ENCODE measurements at regions not wholly inside any gene's neighbourhood (a gene's known extent, or its start where the extent isn't known, plus 50 kb on each side); places are given as distances from the start of the nearest gene placed in this dataset.

DNA sequence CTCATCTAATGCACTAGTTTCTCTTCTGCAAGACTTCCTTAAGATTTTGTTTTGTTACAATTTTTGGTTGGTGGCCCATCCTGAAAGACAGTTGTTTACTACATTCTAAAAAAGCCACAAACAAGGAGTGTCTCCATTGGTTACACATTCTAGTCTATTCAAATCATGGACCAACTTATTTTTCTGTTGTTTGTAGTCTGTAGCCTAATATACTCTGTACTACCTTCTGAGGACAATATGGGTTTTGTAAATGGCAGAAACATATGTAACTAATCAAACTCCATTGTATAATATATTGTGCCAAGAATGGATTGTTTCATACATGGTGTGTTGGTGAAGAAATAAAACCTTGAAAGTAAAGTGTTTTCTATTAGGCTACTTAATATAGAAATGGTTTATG, 79.5 kb upstream of the DHX40 start (continued):
- TF ChIP-seq, protein P1, sequence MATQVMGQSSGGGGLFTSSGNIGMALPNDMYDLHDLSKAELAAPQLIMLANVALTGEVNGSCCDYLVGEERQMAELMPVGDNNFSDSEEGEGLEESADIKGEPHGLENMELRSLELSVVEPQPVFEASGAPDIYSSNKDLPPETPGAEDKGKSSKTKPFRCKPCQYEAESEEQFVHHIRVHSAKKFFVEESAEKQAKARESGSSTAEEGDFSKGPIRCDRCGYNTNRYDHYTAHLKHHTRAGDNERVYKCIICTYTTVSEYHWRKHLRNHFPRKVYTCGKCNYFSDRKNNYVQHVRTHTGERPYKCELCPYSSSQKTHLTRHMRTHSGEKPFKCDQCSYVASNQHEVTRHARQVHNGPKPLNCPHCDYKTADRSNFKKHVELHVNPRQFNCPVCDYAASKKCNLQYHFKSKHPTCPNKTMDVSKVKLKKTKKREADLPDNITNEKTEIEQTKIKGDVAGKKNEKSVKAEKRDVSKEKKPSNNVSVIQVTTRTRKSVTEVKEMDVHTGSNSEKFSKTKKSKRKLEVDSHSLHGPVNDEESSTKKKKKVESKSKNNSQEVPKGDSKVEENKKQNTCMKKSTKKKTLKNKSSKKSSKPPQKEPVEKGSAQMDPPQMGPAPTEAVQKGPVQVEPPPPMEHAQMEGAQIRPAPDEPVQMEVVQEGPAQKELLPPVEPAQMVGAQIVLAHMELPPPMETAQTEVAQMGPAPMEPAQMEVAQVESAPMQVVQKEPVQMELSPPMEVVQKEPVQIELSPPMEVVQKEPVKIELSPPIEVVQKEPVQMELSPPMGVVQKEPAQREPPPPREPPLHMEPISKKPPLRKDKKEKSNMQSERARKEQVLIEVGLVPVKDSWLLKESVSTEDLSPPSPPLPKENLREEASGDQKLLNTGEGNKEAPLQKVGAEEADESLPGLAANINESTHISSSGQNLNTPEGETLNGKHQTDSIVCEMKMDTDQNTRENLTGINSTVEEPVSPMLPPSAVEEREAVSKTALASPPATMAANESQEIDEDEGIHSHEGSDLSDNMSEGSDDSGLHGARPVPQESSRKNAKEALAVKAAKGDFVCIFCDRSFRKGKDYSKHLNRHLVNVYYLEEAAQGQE (IDR thresholded peaks at IDR 0.05; ENCODE audit: unreplicated experiment): no peak
- no peak for TF ChIP-seq EZH2phosphoT487 (IDR thresholded peaks at IDR 0.05; ENCODE audit: unreplicated experiment)

DNA sequence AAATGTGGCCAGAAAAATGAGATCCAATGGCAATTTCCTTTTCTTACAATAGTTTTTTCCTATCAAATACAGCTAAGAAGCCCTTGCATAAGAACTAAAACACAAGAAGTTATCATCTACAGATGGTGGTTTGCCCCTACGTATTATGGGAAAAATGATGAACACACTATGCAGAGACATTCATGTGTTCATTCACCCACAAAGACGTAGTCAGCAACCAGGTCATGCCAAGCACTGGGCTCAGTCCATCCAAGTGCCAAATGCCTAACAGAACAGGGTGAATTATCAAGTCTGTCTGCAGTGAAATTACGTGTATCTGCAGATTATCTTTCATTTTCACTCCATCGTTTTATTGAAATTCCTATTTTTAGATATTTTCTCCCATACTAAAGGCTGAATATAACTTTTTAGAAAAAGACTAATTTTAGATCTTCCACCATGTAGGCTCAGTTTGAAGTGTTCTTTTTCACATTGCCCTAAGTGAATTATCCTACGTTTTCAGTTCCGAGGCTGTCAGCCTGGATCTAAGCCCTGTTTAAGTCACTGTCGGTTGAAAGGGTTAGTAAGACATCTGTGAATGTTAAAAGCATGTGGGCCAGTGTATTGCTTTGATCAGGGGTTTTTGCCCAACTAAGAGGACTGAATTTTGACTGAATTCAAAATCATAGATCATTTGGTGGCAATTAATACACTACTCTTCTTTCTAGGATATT, 78.1 kb upstream of the DHX40 start:
- no peaks in the 10 kb centered on the region for H3K36me3 ChIP-seq (ENCODE audit: insufficient read depth)
- H3K4me3 Mint-ChIP-seq: no peak overlapping the region
- peaks cover 2% of the 10 kb centered on the region for H3K27me3 Mint-ChIP-seq (ENCODE audit: insufficient read depth, low read depth, poor library complexity)
- no peaks in the 10 kb centered on the region for H3K9me3 Mint-ChIP-seq
- H3K4me2 ChIP-seq: no peak overlapping the region
- no peaks in the 10 kb centered on the region for H3K36me3 Mint-ChIP-seq (ENCODE audit: low read depth)
- H3K27ac ChIP-seq (ENCODE audit: low read depth): no peak overlapping the region
- ATAC-seq (no peak), DNase-seq (ENCODE audit: low spot score) (no peak)
- H3F3A ChIP-seq (replicated peaks; ENCODE audit: low read depth): no peaks in the 10 kb centered on the region
- no peak overlapping the region for H3K27ac Mint-ChIP-seq
- no peaks in the 10 kb centered on the region for H4K20me1 ChIP-seq (replicated peaks; ENCODE audit: insufficient read depth)
- H3K4me3 ChIP-seq: no peak overlapping the region
- H3K9me2 ChIP-seq (ENCODE audit: insufficient read depth): no peaks in the 10 kb centered on the region
- H3K27me3 ChIP-seq (ENCODE audit: insufficient read depth): no peaks in the 10 kb centered on the region
- no peaks in the 10 kb centered on the region for H3K4me1 ChIP-seq (ENCODE audit: insufficient read depth)
- TF ChIP-seq CREB1 (CRISPR knock-in tag; IDR thresholded peaks at IDR 0.05; ENCODE audit: low read depth) (no peak), STAT1 (IDR thresholded peaks at IDR 0.05; ENCODE audit: unreplicated experiment) (no peak), ZNF114 (CRISPR knock-in tag; IDR thresholded peaks at IDR 0.05) (no peak), ZNF331 (CRISPR knock-in tag; IDR thresholded peaks at IDR 0.05; ENCODE audit: low read depth) (no peak), POLR2AphosphoS5 (IDR thresholded peaks at IDR 0.05; ENCODE audit: low read depth) (no peak), EZH2 (IDR thresholded peaks at IDR 0.05; ENCODE audit: low read depth, unreplicated experiment) (no peak)
- TF ChIP-seq, protein P2, sequence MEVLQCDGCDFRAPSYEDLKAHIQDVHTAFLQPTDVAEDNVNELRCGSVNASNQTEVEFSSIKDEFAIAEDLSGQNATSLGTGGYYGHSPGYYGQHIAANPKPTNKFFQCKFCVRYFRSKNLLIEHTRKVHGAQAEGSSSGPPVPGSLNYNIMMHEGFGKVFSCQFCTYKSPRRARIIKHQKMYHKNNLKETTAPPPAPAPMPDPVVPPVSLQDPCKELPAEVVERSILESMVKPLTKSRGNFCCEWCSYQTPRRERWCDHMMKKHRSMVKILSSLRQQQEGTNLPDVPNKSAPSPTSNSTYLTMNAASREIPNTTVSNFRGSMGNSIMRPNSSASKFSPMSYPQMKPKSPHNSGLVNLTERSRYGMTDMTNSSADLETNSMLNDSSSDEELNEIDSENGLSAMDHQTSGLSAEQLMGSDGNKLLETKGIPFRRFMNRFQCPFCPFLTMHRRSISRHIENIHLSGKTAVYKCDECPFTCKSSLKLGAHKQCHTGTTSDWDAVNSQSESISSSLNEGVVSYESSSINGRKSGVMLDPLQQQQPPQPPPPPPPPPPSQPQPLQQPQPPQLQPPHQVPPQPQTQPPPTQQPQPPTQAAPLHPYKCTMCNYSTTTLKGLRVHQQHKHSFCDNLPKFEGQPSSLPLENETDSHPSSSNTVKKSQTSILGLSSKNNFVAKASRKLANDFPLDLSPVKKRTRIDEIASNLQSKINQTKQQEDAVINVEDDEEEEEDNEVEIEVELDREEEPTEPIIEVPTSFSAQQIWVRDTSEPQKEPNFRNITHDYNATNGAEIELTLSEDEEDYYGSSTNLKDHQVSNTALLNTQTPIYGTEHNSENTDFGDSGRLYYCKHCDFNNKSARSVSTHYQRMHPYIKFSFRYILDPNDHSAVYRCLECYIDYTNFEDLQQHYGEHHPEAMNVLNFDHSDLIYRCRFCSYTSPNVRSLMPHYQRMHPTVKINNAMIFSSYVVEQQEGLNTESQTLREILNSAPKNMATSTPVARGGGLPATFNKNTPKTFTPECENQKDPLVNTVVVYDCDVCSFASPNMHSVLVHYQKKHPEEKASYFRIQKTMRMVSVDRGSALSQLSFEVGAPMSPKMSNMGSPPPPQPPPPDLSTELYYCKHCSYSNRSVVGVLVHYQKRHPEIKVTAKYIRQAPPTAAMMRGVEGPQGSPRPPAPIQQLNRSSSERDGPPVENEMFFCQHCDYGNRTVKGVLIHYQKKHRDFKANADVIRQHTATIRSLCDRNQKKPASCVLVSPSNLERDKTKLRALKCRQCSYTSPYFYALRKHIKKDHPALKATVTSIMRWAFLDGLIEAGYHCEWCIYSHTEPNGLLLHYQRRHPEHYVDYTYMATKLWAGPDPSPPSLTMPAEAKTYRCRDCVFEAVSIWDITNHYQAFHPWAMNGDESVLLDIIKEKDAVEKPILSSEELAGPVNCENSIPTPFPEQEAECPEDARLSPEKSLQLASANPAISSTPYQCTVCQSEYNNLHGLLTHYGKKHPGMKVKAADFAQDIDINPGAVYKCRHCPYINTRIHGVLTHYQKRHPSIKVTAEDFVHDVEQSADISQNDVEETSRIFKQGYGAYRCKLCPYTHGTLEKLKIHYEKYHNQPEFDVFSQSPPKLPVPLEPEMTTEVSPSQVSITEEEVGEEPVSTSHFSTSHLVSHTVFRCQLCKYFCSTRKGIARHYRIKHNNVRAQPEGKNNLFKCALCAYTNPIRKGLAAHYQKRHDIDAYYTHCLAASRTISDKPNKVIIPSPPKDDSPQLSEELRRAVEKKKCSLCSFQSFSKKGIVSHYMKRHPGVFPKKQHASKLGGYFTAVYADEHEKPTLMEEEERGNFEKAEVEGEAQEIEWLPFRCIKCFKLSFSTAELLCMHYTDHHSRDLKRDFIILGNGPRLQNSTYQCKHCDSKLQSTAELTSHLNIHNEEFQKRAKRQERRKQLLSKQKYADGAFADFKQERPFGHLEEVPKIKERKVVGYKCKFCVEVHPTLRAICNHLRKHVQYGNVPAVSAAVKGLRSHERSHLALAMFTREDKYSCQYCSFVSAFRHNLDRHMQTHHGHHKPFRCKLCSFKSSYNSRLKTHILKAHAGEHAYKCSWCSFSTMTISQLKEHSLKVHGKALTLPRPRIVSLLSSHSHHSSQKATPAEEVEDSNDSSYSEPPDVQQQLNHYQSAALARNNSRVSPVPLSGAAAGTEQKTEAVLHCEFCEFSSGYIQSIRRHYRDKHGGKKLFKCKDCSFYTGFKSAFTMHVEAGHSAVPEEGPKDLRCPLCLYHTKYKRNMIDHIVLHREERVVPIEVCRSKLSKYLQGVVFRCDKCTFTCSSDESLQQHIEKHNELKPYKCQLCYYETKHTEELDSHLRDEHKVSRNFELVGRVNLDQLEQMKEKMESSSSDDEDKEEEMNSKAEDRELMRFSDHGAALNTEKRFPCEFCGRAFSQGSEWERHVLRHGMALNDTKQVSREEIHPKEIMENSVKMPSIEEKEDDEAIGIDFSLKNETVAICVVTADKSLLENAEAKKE (CRISPR knock-in tag; IDR thresholded peaks at IDR 0.05): no peak
- TF ChIP-seq, protein P3, sequence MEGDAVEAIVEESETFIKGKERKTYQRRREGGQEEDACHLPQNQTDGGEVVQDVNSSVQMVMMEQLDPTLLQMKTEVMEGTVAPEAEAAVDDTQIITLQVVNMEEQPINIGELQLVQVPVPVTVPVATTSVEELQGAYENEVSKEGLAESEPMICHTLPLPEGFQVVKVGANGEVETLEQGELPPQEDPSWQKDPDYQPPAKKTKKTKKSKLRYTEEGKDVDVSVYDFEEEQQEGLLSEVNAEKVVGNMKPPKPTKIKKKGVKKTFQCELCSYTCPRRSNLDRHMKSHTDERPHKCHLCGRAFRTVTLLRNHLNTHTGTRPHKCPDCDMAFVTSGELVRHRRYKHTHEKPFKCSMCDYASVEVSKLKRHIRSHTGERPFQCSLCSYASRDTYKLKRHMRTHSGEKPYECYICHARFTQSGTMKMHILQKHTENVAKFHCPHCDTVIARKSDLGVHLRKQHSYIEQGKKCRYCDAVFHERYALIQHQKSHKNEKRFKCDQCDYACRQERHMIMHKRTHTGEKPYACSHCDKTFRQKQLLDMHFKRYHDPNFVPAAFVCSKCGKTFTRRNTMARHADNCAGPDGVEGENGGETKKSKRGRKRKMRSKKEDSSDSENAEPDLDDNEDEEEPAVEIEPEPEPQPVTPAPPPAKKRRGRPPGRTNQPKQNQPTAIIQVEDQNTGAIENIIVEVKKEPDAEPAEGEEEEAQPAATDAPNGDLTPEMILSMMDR (conservative IDR thresholded peaks at IDR 0.05; ENCODE audit: low read depth in 2 of 2): no peak
- H2AFZ ChIP-seq: no peak overlapping the region
- no peaks in the 10 kb centered on the region for H3K79me2 ChIP-seq (replicated peaks; ENCODE audit: insufficient read depth)
- H3K4me1 Mint-ChIP-seq: no peaks in the 10 kb centered on the region
